ENCODE measurements at regions not wholly inside any gene's neighbourhood (a gene's known extent, or its start where the extent isn't known, plus 50 kb on each side); places are given as distances from the start of the nearest gene placed in this dataset.

- peak; percentile 3 for FAIRE-seq
These were observed 192.6 kb upstream of the HMGA2 start for GRCh38 chr12:65631621-65632111.

DNA sequence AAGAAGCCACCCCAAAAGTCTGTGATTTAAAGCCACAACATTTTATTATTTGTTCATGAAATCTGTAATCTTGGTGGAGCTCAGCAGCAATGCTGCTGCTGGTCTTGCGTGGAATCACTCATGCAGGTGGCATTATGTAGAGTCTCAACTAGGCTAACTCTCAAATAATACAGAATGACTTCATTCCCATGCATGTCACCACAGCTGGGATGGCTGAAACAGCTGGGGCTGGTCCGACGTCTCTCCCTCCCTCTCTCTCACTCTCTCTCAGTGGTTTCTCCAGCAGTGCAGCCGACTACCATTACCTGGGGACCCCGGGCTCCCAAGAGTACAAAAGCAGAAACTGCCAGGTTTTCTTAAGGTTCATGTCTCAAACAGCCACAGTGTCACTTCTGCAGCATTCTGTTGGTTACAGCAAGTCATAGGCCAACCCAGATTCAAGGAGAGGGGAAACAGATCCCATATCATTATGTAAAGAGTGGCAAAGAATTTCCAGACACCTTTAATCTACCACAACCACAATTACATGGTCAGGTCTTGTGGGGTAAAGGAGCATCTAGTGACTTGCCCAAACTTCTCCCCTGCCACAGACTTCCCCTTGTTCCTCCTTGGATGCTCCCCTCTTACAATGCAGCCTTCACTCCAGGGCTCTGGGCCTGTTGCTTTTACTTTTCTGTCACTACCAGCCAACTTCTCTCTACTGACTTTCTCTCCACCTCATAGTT is 192.0 kb upstream of the HMGA2 start:
- FAIRE-seq = no peak

- FAIRE-seq = no peak
These were observed 190.2 kb upstream of the HMGA2 start for GRCh38 chr12:65634061-65634460.

DNA sequence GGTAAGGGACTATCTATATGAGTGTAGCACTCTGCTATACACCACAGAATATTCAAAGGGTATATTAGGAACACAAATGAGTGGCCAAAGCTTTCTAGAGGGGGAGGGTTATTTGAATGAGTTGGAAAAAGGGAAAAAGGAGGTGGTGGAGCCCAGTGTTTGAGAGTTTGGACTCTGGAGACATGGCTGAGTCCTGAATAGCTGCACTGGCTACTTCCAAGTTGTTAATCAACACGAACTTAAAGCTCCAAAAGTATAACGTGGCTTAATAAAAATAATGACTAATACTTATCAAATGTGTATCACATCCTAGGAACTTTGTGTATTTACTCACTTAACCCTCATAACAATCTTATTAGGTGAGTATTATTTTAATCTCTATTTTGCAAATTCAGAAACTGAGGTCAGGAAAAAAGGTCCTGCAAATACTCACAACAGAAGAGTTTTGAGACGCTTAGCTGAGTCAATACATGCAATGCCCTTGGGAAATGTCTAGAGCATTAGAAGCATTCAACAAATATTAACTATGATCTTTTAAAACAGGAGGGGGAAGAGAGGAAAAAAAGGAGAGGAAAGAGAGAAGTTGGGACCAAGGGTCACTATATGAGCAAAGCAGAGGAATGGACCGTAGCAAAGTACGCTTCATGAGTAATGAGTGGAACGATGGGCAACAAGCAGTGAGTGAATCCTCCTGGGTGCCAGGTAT is 189.5 kb upstream of the HMGA2 start:
- no peak for FAIRE-seq

- no peak for FAIRE-seq
These were observed 187.8 kb upstream of the HMGA2 start for GRCh38 chr12:65636436-65636835.

DNA sequence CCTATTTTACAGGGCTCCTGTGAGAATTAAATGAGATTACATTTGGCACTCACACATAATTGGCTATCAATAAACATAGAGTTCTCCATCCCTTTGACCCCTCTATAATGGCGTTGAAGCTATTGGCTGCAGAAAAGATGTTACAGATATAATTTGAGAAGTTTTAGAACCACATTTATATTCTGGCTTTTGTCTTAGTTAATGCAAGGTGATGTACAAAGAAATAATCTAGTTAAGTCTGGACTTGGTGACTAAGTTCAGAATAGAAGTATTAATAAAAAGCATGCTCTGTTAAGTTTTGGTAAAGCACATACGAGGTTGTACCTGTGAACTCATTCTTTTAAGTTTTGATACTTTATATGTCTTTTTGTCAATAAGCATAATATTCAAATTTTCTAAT is 187.1 kb upstream of the HMGA2 start:
- FAIRE-seq = no peak

DNA sequence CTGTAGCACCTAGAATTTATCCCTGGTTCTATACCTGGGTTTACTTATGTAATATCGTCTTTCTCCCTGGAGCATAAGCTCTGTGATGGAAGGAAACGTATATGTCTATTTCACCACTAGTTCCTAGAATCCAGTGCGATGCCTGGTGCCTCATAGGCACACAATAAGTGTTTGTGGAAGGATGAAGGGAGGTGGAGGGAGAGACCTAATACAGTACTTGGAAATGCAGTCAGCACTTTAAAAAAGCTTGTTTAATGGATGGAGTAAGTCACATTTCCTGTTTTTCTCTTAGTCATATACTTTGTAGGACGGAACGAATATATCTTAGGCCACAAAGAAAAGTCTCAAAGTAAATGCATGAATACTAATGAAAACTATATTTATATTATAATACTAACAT is 186.5 kb upstream of the HMGA2 start:
- no peak for FAIRE-seq

DNA sequence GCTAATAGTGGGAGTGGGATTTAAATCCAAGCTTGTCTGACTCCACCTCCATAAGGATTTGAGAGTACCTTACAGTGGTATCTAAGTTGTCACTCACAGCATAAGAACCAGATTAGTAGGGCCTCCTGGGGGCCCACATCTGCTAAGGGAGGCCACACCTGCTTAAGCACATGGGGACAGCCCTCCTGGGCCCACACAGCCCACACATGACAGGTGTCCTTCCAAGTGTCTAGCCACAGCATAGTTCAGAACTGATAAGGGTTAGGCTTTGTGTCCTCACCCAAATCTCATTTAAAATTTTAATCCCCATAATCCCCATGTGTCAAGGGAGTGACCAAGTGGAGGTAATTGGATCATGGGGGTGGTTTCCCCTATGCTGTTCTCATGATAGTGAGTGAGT is 186.0 kb upstream of the HMGA2 start:
- FAIRE-seq = no peak

DNA sequence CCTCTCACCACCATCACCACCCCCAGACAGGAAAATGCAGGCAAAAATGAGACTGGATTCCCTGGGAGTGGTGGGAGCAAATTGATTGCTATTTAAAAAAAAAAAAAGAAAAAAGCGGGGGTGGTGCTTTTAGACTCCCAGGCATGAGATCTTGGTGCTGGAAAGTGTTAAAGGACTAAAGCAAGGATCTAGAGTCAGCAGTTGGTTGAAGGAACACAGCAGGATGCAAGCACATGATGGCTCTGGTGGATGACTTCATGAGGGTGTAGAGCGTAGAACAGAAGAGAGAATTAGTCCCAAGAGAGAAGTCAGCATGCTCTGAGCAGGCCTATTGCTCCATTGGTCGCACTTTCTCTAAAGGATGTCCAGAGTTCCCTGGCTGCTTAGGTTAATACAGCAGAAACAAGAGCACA is 183.8 kb upstream of the HMGA2 start:
- FAIRE-seq = no peak

GRCh38 chr12:65642061-65642661 is 182.1 kb upstream of the HMGA2 start:
- FAIRE-seq = no peak

GRCh38 chr12:65643171-65643570 is 181.1 kb upstream of the HMGA2 start:
- no peak for FAIRE-seq

- no peak for FAIRE-seq
These were observed 180.5 kb upstream of the HMGA2 start for GRCh38 chr12:65643595-65644386.

GRCh38 chr12:65646127-65646643 is 178.1 kb upstream of the HMGA2 start:
- FAIRE-seq = no peak

DNA sequence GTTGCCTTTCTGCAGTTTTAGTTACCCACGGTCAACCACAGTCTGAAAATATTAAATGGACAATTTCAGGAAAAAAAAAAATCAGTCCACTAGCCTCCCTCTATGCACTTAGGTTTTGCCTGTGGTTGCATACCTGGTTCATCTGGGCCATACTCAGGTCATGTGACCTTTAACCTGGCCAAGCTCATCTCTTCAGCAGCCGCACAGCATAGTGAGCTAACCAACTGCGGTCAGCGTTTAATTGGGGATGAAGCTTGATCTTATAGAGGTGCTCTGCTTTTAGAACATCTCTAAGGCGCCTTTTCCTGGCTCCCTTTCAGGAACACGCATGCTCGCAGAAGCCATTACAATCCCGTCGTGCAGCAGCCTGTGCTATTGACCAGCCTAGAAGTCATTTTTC is 177.2 kb upstream of the HMGA2 start:
- FAIRE-seq = no peak

- no peak for FAIRE-seq
These were observed 175.8 kb upstream of the HMGA2 start for GRCh38 chr12:65648461-65648860.

GRCh38 chr12:65649126-65649525 is 175.2 kb upstream of the HMGA2 start:
- FAIRE-seq = no peak

DNA sequence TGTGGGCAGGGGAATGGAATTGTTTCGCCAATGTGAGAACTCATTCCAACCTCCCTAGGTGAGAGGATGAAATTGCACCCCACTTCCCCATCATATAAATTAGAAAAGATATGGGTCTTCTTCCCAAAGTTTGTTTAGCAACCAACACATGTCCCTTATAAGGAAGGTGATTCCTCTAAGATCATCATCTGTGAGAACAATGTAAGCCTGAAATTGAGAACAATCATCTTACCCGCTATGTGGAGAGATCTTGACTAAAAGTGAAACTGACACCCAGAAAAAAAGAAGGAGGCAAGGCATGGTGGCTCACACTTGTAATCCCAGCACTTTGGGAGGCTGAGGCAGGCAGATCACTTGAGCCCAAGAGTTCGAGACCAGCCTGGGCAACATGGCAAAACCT is 173.2 kb upstream of the HMGA2 start:
- no peak for FAIRE-seq

GRCh38 chr12:65653321-65653720 is 171.0 kb upstream of the HMGA2 start:
- no peak for FAIRE-seq

DNA sequence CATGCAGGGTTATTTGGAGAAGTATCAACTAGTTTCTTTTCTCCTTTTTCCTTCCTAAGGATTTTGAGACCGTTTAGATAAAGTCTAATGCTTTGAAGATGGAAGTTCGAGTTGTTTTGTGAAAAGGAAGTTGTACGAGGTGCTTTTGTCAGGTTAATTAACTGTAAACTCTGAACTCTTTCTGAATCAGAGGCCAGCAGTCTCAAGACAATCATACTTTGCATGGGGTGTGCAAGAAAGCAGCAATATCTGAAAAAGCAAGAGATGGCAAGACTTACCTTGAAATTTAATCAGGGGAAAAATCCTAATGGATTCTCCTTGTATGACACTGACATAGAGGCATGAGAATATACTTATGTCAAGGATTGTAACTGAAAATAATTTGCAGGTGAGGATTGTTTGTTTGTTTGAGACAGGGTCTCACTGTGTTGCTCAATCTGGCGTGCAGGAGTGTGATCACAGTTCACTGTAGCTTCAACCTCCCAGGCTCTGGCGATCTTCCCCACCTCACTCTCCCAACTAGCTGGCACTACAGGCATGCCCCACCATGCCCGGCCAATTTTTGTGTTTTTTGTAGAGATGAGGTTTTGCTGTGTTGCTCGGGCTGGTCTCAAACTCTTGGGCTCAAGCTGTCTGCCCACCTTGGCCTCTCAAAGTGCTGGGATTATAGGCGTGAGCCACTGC is 170.2 kb upstream of the HMGA2 start:
- FAIRE-seq = no peak

GRCh38 chr12:65655074-65655493 is 169.2 kb upstream of the HMGA2 start:
- no peak for FAIRE-seq

GRCh38 chr12:65656156-65656882 is 168.0 kb upstream of the HMGA2 start:
- FAIRE-seq = no peak

DNA sequence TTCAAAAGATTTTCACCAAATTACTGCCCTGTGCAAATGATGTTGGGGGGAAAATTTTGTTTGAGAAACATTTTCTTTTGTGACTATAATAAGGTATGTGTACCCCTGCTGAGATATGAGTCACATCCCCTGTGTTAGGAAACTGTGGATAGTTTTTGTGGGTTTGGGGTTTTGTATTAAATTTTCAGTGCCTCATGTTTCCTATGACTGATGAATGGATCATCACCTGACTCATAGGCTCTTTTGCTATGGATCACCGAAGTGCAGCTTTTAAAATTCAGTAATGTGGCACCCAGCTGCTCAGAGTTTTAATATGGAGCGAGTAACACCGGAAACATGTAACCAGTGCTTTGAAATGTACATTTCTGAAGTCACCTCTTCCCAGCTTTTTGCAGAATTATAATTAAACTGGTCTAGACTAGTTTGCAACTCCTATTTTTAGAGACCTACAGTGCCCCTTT is 167.4 kb upstream of the HMGA2 start:
- FAIRE-seq = no peak
